ENCODE measurements at regions not wholly inside any gene's neighbourhood (a gene's known extent, or its start where the extent isn't known, plus 50 kb on each side); places are given as distances from the start of the nearest gene placed in this dataset.

DNA sequence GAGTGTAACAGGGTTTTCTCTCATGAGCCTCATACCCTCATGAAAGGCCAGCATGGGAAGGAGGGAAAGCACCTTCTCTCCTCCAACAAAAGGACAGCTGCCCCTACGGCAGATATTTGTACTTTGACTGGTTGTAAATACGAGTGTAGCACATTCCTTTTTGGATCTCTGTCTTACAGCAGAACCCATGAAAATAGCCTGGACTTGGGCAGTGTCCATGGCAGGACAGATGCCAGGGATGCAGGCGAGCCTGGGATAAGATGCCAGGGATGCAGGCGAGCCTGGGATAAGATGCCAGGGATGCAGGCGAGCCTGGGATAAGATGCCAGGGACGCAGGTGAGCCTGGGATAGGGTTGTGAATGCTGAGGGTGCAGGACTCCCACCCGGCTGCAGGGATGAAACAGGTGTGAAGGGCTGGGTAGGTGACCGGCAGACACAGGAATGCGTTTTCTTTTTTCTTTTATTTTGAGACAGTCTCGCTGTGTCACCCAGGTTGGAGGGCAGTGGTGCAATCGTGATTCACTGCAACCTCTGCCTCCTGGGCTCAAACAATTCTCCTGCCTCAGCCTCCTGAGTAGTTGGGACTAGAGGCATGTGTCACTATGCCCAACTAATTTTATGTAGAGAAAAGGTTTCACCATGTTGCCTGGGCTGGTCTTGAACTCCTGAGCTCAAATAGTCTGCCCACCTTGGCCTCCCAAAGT is 120.0 kb downstream of the BEGAIN start:
- H4K20me1 ChIP-seq (ENCODE audit: control insufficient read depth, insufficient read depth, low read depth, low read length) = no peaks in the 10 kb centered on the region
- no peak overlapping the region for H3K4me3 ChIP-seq (ENCODE audit: low read length)
- H3F3A ChIP-seq (ENCODE audit: control insufficient read depth, insufficient read depth) = no peaks in the 10 kb centered on the region
- H3K9me3 ChIP-seq (ENCODE audit: control insufficient read depth, insufficient read depth, low read length) = no peaks in the 10 kb centered on the region
- no peaks in the 10 kb centered on the region for H3K27me3 ChIP-seq (ENCODE audit: control insufficient read depth, low read length)
- H3K4me1 ChIP-seq (ENCODE audit: control insufficient read depth, low read length) = no peaks in the 10 kb centered on the region
- no peak overlapping the region for H3K4me2 ChIP-seq (ENCODE audit: low read length)
- TF ChIP-seq EZH2phosphoT487 (IDR thresholded peaks at IDR 0.05; ENCODE audit: borderline replicate concordance, low read length) = no peak
- TF ChIP-seq, protein P1, sequence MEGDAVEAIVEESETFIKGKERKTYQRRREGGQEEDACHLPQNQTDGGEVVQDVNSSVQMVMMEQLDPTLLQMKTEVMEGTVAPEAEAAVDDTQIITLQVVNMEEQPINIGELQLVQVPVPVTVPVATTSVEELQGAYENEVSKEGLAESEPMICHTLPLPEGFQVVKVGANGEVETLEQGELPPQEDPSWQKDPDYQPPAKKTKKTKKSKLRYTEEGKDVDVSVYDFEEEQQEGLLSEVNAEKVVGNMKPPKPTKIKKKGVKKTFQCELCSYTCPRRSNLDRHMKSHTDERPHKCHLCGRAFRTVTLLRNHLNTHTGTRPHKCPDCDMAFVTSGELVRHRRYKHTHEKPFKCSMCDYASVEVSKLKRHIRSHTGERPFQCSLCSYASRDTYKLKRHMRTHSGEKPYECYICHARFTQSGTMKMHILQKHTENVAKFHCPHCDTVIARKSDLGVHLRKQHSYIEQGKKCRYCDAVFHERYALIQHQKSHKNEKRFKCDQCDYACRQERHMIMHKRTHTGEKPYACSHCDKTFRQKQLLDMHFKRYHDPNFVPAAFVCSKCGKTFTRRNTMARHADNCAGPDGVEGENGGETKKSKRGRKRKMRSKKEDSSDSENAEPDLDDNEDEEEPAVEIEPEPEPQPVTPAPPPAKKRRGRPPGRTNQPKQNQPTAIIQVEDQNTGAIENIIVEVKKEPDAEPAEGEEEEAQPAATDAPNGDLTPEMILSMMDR (IDR thresholded peaks at IDR 0.05; ENCODE audit: low read depth, low read length, poor library complexity, severe bottlenecking) = no peak
- no peaks in the 10 kb centered on the region for H3K79me2 ChIP-seq (ENCODE audit: control insufficient read depth, low read length)
- no peak overlapping the region for H3K27ac ChIP-seq (ENCODE audit: low read depth, low read length)
- H3K36me3 ChIP-seq (ENCODE audit: control insufficient read depth, low read length) = no peaks in the 10 kb centered on the region
- H3K9me2 ChIP-seq (replicated peaks; ENCODE audit: control insufficient read depth, low read length) = no peaks in the 10 kb centered on the region

DNA sequence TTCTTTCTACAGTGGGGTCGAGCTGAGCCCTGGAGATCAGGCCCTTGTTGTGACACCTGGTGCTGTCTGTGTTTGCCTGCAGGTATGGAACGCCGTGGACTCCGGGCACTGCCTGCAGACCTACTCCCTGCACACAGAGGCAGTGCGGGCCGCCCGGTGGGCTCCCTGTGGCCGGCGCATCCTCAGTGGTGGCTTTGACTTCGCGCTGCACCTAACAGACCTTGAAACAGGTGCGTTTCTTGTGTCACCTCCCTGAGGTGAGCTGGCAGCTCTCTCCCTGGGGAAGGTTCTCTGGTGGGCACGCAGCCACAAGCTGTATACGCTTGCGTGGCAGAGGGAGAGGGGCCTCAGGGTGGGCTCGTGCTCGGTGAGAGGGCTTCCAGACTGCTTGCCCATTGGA is 119.3 kb downstream of the BEGAIN start:
- no peaks in the 10 kb centered on the region for H3K9me2 ChIP-seq (replicated peaks; ENCODE audit: control insufficient read depth, low read length)
- H3K79me2 ChIP-seq (ENCODE audit: control insufficient read depth, low read length) = no peaks in the 10 kb centered on the region
- no peak overlapping the region for H3K4me3 ChIP-seq (ENCODE audit: low read length)
- no peaks in the 10 kb centered on the region for H3K4me1 ChIP-seq (ENCODE audit: control insufficient read depth, low read length)
- TF ChIP-seq, protein P1 (IDR thresholded peaks at IDR 0.05; ENCODE audit: low read depth, low read length, poor library complexity, severe bottlenecking) = no peak
- no peak for TF ChIP-seq EZH2phosphoT487 (IDR thresholded peaks at IDR 0.05; ENCODE audit: borderline replicate concordance, low read length)
- H3F3A ChIP-seq (ENCODE audit: control insufficient read depth, insufficient read depth) = no peaks in the 10 kb centered on the region
- no peaks in the 10 kb centered on the region for H4K20me1 ChIP-seq (ENCODE audit: control insufficient read depth, insufficient read depth, low read depth, low read length)
- H3K27me3 ChIP-seq (ENCODE audit: control insufficient read depth, low read length) = no peaks in the 10 kb centered on the region
- H3K27ac ChIP-seq (ENCODE audit: low read depth, low read length) = no peak overlapping the region
- no peaks in the 10 kb centered on the region for H3K36me3 ChIP-seq (ENCODE audit: control insufficient read depth, low read length)
- no peak overlapping the region for H3K4me2 ChIP-seq (ENCODE audit: low read length)
- H3K9me3 ChIP-seq (ENCODE audit: control insufficient read depth, insufficient read depth, low read length) = no peaks in the 10 kb centered on the region

DNA sequence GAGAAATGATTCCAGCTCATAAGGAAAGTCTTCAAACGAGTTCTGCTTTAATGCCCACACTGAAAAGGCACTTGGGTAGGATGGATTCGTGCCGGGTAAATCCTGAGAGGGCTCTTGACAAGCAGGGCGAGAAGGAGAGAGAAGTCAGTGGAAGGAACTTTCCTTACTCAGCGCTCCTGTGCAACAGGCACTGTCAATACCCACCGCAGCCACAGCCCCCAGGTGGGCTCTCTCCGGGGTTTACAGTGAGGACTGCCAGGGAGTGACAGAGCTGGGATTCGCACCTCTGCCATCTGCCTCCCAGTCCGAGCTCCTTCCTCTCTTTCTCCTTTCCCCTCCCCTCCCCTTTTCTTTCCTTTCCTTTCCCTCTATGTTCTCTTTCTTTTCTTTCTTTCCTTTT is 118.7 kb downstream of the BEGAIN start:
- TF ChIP-seq EZH2phosphoT487 (IDR thresholded peaks at IDR 0.05; ENCODE audit: borderline replicate concordance, low read length) = no peak
- TF ChIP-seq, protein P1 (IDR thresholded peaks at IDR 0.05; ENCODE audit: low read depth, low read length, poor library complexity, severe bottlenecking) = no peak
- Histone ChIP-seq H3K4me3 (ENCODE audit: low read length) (no peak overlapping the region), H3K36me3 (ENCODE audit: control insufficient read depth, low read length) (no peaks in the 10 kb centered on the region), H3K27me3 (ENCODE audit: control insufficient read depth, low read length) (no peaks in the 10 kb centered on the region), H3F3A (ENCODE audit: control insufficient read depth, insufficient read depth) (no peaks in the 10 kb centered on the region), H3K9me3 (ENCODE audit: control insufficient read depth, insufficient read depth, low read length) (no peaks in the 10 kb centered on the region), H3K4me1 (ENCODE audit: control insufficient read depth, low read length) (no peaks in the 10 kb centered on the region), H4K20me1 (ENCODE audit: control insufficient read depth, insufficient read depth, low read depth, low read length) (no peaks in the 10 kb centered on the region), H3K9me2 (replicated peaks; ENCODE audit: control insufficient read depth, low read length) (no peaks in the 10 kb centered on the region), H3K79me2 (ENCODE audit: control insufficient read depth, low read length) (no peaks in the 10 kb centered on the region), H3K27ac (ENCODE audit: low read depth, low read length) (no peak overlapping the region), H3K4me2 (ENCODE audit: low read length) (no peak overlapping the region)

All from DOHH2 (cell line).